Cardiac muscle cell (in vitro differentiated cells and primary cell): ENCODE measurements at regions not wholly inside any gene's neighbourhood (a gene's known extent, or its start where the extent isn't known, plus 50 kb on each side); places are given as distances from the start of the nearest gene placed in this dataset.

Source experiments
- DNase-seq, 2 donors: peaks; one replicate each; pipeline versions ENCODE4 v3.0.0 to v3.0.0-alpha.2; 2010 to 2017; ENCODE audit warnings: low read depth in 1 of 2, low spot score in 1 of 2
- H3K27ac ChIP-seq: fragments of 200-600 bp; sonication (generic); 2 replicates; pipeline ENCODE4 v1.5.1; 2016
- H3K27me3 ChIP-seq: fragments of 200-600 bp; sonication (generic); 2 replicates; pipeline ENCODE4 v1.6.0; 2016; ENCODE audit warnings: control low read depth
- H3K36me3 ChIP-seq: fragments of 200-600 bp; sonication (generic); 2 replicates; pipeline ENCODE4 v1.5.1; 2016; ENCODE audit warnings: control low read depth
- H3K4me1 ChIP-seq: fragments of 200-600 bp; sonication (generic); 2 replicates; pipeline ENCODE4 v1.8.1; 2017; ENCODE audit warnings: low read depth, mild to moderate bottlenecking, mixed run types
- H3K4me3 ChIP-seq: fragments of 200-600 bp; sonication (generic); 2 replicates; pipeline ENCODE4 v1.5.1; 2016; ENCODE audit warnings: mild to moderate bottlenecking
- H3K9me3 ChIP-seq: fragments of 200-600 bp; sonication (generic); 2 replicates; pipeline ENCODE4 v1.5.1; 2017; ENCODE audit warnings: low read depth, mild to moderate bottlenecking, control low read depth
- TF ChIP-seq, protein P1 (sequence below): IDR thresholded peaks from 2 replicates; pipeline ENCODE4 v1.5.1; 2012; ENCODE audit warnings: low read depth, mild to moderate bottlenecking, low read length

DNA sequence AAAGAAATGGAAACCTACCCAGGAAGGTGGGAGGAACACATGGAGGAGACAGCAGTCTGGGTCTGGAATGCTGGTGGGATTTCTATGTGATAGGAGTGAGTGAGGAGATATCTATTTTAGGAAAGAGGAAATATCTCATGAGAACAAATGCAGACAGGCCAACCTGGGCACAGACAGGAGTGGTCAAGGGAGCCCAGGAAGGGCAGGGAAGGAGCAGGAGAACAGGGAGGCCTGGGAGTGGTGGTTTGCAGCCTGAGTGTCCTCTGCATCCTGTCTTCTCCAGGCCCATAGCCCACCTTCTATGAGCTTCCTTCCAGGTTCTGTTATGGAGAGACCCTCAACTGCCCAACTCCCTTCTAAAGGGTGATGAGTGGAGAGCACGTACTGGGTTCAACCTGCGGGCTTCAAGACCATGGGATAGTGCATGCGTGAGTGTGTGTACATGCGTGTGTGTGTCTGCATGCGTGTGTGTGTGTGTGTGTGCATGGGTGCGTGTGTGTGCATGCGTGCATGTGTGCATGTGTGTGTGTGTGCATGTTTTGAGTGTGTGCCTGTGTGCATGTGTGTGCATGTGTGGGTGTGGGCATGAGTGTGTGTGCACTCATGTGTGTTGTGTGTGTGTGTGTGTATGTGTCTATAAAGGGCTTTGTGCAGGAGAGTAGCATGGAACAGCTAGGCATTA is 200.1 kb downstream of the CXCL12 start:
- DNase-seq = no peak
- no peaks in the 10 kb centered on the region for H3K4me1 ChIP-seq
- no peak overlapping the region for H3K27ac ChIP-seq
- no peaks in the 10 kb centered on the region for H3K9me3 ChIP-seq
- TF ChIP-seq, protein P1, sequence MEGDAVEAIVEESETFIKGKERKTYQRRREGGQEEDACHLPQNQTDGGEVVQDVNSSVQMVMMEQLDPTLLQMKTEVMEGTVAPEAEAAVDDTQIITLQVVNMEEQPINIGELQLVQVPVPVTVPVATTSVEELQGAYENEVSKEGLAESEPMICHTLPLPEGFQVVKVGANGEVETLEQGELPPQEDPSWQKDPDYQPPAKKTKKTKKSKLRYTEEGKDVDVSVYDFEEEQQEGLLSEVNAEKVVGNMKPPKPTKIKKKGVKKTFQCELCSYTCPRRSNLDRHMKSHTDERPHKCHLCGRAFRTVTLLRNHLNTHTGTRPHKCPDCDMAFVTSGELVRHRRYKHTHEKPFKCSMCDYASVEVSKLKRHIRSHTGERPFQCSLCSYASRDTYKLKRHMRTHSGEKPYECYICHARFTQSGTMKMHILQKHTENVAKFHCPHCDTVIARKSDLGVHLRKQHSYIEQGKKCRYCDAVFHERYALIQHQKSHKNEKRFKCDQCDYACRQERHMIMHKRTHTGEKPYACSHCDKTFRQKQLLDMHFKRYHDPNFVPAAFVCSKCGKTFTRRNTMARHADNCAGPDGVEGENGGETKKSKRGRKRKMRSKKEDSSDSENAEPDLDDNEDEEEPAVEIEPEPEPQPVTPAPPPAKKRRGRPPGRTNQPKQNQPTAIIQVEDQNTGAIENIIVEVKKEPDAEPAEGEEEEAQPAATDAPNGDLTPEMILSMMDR = no peak
- H3K27me3 ChIP-seq = no peaks in the 10 kb centered on the region
- no peak overlapping the region for H3K4me3 ChIP-seq
- no peaks in the 10 kb centered on the region for H3K36me3 ChIP-seq

DNA sequence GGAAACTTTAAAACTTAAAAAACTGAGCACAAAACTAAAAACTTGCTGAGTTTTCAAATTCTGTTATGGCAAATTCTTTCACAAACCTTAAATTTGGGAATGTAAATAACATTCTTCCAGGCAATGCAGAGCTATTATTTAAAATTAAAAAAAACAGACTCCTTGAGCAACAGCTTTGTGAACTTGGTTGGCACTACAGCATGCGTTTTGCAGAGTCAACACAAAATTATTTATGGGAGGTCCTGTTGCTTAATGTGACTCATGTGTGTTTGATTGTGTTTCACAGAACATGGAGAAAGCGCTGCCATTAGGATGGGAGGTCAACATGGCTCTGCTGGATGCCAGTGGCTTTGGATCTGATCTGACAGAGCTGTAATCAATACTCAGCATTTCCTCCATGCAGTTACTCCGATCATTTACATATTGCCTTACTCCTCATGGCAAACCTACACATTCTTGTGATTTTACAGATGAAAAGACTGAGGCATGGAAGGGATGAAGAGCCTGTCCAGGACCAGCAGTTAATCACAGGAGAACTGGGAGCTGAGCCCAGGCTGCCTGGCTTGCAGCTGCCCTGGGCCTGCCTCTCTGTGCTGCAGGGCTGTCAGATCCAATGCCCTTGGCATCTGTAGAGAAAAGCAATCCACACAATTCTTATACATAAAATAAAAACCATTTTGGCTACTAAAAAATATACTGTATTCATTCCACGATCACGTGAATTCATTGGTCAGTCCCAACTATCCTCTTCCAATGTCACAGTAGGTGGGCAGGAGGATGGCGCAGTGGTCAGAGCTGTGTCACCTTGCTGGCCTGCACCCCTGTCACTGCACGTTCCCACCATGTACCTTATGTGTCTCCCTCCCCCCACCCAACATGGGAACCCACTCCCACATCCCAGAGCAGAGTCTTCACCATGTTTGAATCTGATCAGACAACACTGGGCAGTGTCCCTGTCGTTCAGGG is 200.9 kb downstream of the CXCL12 start:
- H3K9me3 ChIP-seq = no peaks in the 10 kb centered on the region
- H3K4me3 ChIP-seq = no peak overlapping the region
- TF ChIP-seq, protein P1 = no peak
- H3K27me3 ChIP-seq = no peaks in the 10 kb centered on the region
- H3K4me1 ChIP-seq = no peaks in the 10 kb centered on the region
- no peak overlapping the region for H3K27ac ChIP-seq
- H3K36me3 ChIP-seq = no peaks in the 10 kb centered on the region
- peak in 1 of 2 donors; percentile 59 for DNase-seq

- no peaks in the 10 kb centered on the region for H3K4me1 ChIP-seq
- no peaks in the 10 kb centered on the region for H3K27me3 ChIP-seq
- H3K4me3 ChIP-seq = no peak overlapping the region
- TF ChIP-seq, protein P1 = no peak
- DNase-seq = no peak
- H3K36me3 ChIP-seq = no peaks in the 10 kb centered on the region
- H3K9me3 ChIP-seq = no peaks in the 10 kb centered on the region
- no peak overlapping the region for H3K27ac ChIP-seq
These were observed 202.0 kb downstream of the CXCL12 start for GRCh38 chr10:44182909-44183308.

DNA sequence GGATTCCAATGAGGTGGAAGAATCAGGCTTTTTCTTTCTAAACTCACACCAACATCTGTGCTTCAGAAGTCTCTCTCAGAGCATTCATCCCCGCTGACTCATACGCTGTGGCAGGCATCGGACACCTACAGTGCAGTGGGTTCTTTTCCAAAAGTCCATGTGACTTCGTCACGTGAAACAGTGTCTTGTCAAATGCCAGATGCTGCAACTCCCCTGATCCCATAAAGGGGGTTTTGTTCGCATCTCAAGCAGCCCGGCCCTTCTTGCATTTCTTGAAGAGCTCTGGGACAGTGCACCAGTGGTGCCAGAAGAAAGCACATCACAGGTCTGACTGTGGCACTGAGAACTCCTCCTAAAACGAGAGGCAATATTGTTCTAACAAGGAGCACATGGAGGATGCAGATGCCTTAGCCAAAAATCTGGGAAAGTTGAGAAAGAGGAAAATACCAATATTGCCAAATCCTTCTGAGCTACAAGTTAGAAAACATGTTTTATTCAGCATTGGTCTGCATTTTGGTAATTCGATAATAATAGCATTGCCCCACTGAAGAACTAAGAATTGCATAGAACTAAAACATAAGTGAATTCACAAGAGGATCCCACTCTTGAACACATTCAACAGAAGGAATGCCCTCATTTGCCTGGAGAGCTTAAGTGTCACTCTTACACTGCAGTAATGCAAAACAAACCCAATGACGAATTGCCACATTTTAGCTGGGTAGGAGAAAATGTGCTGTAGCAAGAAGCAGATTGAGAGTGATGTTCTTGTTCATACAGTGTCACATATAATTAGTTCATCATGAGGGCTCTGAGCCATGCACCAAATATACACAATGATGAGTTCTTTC is 204.4 kb downstream of the CXCL12 start:
- DNase-seq = peak in 1 of 2 donors; percentile 92
- Histone ChIP-seq H3K4me3 (no peak overlapping the region), H3K4me1 (peaks cover 17% of the 10 kb centered on the region), H3K27me3 (no peaks in the 10 kb centered on the region), H3K27ac (no peak overlapping the region), H3K36me3 (no peaks in the 10 kb centered on the region), H3K9me3 (no peaks in the 10 kb centered on the region)
- TF ChIP-seq, protein P1 = no peak

- TF ChIP-seq, protein P1 = no peak
- H3K27me3 ChIP-seq = no peaks in the 10 kb centered on the region
- H3K27ac ChIP-seq = no peak overlapping the region
- H3K36me3 ChIP-seq = no peaks in the 10 kb centered on the region
- no peak for DNase-seq
- H3K4me3 ChIP-seq = no peak overlapping the region
- no peaks in the 10 kb centered on the region for H3K9me3 ChIP-seq
- peaks cover 25% of the 10 kb centered on the region for H3K4me1 ChIP-seq
These were observed 206.0 kb downstream of the CXCL12 start for GRCh38 chr10:44178856-44179255.
